NB4 (cell line): ENCODE measurements at regions not wholly inside any gene's neighbourhood (a gene's known extent, or its start where the extent isn't known, plus 50 kb on each side); places are given as distances from the start of the nearest gene placed in this dataset.
A peak's percentile ranks its signal among the peaks of the same experiment; 100 is the strongest.

Experiments used
- DNase-seq: peaks from one replicate; pipeline ENCODE4 v3.0.0; 2010; ENCODE audit warnings: low read depth
- H3K4me3 ChIP-seq: one replicate; pipeline ENCODE4 v1.5.1; 2011; ENCODE audit warnings: mild to moderate bottlenecking, low read depth, low read length, moderate library complexity
- MAX ChIP-seq: IDR thresholded peaks from 2 replicates; pipeline ENCODE4 v1.6.1; 2011; ENCODE audit warnings: low read depth, low read length
- MYC ChIP-seq: IDR thresholded peaks from 2 replicates; pipeline ENCODE4 v1.6.1; 2011; ENCODE audit warnings: low read depth, low read length
- POLR2A ChIP-seq: IDR thresholded peaks from 2 replicates; pipeline ENCODE4 v1.6.1; 2011; ENCODE audit warnings: mild to moderate bottlenecking; ENCODE audit not compliant: insufficient read length; ENCODE audit errors: extremely low read depth
- TF ChIP-seq, protein P1 (sequence below): IDR thresholded peaks from one replicate; pipeline ENCODE4 v1.5.1; 2012; ENCODE audit warnings: low read depth, low read length

DNA sequence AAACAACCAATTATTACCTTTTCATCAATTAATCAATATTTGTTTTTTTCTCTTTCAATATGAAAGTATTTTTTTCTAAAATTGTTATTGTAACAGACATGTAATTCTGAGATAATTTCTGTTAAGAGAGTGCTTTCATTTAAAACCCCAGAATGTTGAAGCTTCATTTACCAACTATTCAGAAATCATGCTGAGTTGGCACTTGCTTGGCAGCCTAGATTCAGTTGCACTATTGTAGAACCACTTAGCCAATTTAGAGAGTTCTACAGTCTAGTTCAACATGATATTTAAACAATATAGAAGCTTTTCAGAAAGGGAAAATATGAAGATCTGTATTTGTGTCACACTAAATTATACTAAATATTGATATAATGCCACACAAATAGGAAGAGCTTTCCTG, 56.1 kb upstream of the NKAIN2 start:
- TF ChIP-seq MAX (no peak), MYC (no peak)
- TF ChIP-seq, protein P1, sequence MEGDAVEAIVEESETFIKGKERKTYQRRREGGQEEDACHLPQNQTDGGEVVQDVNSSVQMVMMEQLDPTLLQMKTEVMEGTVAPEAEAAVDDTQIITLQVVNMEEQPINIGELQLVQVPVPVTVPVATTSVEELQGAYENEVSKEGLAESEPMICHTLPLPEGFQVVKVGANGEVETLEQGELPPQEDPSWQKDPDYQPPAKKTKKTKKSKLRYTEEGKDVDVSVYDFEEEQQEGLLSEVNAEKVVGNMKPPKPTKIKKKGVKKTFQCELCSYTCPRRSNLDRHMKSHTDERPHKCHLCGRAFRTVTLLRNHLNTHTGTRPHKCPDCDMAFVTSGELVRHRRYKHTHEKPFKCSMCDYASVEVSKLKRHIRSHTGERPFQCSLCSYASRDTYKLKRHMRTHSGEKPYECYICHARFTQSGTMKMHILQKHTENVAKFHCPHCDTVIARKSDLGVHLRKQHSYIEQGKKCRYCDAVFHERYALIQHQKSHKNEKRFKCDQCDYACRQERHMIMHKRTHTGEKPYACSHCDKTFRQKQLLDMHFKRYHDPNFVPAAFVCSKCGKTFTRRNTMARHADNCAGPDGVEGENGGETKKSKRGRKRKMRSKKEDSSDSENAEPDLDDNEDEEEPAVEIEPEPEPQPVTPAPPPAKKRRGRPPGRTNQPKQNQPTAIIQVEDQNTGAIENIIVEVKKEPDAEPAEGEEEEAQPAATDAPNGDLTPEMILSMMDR, result no peak
- no peak overlapping the region for H3K4me3 ChIP-seq

DNA sequence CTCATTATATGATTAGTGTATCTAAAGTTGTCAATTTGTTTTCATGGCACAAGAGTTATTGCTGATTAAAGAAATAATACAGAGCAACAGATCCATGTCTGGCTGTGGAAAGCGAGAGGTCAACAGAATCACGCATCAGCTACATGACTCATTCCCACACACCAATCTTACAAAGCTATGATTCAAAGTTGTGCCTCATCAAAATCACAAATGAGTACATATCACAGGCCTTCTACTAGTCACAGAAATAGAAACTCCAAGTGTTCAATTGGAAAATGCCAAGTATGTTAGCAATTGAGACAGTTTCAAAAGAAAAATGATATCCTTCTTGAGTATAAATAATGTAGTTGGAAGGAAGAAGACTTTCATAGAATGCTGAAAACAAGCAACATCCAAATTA, 57.8 kb upstream of the NKAIN2 start:
- H3K4me3 ChIP-seq, result no peak overlapping the region
- no peak for DNase-seq
- no peak for TF ChIP-seq POLR2A
- TF ChIP-seq, protein P1, result no peak
- no peak for TF ChIP-seq MYC
- no peak for TF ChIP-seq MAX

More for the DNA sequence above, 56.1 kb upstream of the NKAIN2 start:
- no peak for DNase-seq

DNA sequence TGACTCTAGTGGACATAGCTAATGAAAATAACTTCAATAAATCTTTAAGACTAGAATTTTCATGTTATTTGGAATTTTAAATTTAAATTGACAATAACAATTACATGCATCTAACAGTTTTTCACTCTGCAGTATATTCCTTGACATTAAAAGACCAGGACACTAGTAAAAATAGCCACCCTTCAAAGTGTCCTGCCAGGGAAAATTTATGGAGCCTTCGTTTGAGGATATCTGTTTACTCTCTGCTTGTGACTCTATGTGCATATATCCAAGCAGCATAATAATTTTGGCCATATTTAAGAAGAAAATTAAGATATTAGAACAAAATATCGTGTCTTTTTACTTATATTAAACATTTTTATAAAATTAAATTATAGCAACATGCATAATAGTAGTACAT, 58.8 kb upstream of the NKAIN2 start:
- no peak for DNase-seq
- H3K4me3 ChIP-seq, result no peak overlapping the region
- TF ChIP-seq, protein P1, result no peak
- no peak for TF ChIP-seq MYC
- no peak for TF ChIP-seq MAX
- TF ChIP-seq POLR2A, result no peak

- no peak for DNase-seq
- TF ChIP-seq POLR2A (no peak), MAX (no peak), MYC (no peak)
- TF ChIP-seq, protein P1, result no peak
Observed at GRCh38 chr6:123742626-123743025, 61.0 kb upstream of the NKAIN2 start.

DNA sequence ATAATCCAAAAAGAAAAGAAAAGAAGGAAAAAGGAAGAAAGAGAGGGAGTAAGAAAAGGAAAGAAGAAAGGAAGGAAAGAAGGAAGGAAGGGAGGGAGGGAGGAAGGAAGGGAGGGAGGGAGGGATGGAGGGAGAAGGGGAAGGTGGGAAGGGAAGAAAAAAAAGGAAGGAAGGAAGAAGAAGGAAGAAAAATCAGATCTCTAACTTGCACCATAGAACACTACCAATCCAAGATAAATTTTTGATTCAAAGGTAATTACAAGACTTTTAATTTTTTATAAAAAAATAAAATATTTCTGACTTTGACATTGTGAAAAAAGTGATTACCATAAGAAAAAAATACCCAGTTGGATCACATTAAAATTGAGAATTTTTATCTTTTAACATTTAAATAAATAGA, 70.5 kb upstream of the NKAIN2 start:
- DNase-seq, result no peak
- H3K4me3 ChIP-seq, result no peak overlapping the region
- TF ChIP-seq POLR2A (no peak), MAX (no peak), MYC (no peak)
- TF ChIP-seq, protein P1, result no peak

More at GRCh38 chr6:123742626-123743025, 61.0 kb upstream of the NKAIN2 start:
- no peak overlapping the region for H3K4me3 ChIP-seq

DNA sequence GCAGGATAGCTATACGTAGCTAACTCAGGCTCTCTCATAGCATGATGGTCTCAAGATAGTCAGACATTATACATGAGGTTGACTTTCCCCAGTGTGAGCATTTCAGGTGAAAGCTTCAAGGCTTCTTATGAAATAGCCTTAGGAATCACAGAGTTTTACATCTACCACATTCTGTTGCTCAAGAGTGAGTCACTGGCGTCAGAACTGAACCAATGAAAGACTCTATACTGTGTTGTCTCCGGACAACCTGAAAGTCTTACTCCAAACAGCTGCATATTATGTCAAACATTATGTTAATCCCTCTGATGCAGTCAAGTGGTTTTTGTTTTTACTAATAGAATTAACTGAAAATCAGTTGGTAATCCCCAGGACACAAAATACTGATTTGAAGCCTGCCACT, 79.8 kb upstream of the TRDN start:
- no peak overlapping the region for H3K4me3 ChIP-seq
- no peak for TF ChIP-seq MYC
- no peak for TF ChIP-seq MAX
- no peak for TF ChIP-seq POLR2A
- TF ChIP-seq, protein P1, result no peak
- peak; percentile 15 for DNase-seq
